ENCODE measurements at regions not wholly inside any gene's neighbourhood (a gene's known extent, or its start where the extent isn't known, plus 50 kb on each side); places are given as distances from the start of the nearest gene placed in this dataset.

DNA sequence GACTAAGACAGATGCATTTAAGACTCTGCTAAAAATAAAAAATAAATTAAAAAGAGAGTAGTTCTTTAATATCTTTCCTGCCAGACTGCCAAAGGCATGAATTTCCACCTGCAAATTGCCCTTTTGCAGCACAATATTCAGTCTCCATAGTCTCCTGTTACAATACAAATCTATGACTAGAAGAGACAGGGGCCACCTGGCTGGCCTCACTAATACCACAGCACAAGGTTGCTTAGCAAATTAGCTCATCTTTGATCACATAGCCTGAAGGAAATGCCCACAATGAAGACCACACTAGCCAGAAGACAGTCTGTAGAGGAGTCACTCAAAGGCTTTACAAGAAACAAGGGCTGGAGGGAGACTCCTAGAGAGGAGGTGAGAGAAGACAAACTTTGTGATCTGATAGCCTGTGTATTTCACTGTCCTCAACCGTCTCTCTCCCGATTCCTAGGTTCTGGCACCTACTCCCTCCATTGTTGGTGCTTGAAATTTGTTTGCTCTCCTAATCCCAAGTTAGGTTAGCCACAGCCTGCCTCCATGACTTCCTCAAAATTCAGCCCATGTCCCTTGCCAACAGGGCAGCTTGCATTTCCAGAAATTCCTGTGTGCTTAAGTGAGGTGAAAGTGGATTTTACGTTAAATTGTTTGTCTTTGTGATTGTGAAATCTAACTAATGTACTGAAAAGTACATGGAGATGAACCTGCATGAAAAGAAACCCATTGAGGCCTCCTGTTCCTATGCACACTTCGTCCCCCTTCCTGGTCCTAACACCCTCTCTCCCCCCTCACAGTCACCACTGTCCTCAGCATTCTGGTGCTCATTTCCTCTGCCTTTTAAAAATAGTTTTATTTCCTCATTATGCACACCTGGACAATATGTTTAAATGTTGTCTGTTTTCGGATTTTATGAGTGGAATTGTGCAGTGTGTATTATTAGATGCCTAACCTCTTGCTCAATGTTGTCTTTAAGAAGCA, 88.7 kb upstream of the PLXNC1 start:
- DNase-seq (ENCODE audit: extremely low read depth, low read depth) = no peak

DNA sequence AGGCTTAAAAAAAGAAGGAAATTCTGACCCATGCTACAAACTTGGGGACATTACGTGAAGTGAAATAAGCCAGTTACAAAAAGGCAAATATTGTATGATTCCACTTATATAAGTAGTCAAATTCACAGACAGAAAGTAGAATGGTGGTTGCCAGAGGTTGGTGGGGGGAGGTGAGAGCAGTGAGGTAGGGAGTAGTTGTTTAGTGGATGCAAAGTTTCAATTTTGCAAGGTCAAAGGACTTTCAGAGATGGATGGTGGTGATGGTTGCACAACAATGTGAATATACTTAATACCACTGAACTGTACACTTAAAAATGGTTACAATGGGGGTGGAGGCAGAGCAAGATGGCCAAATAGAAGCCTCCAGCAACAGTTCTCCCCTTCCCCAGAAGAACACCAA, 86.2 kb upstream of the PLXNC1 start:
- DNase-seq (ENCODE audit: extremely low read depth, low read depth) = no peak

DNA sequence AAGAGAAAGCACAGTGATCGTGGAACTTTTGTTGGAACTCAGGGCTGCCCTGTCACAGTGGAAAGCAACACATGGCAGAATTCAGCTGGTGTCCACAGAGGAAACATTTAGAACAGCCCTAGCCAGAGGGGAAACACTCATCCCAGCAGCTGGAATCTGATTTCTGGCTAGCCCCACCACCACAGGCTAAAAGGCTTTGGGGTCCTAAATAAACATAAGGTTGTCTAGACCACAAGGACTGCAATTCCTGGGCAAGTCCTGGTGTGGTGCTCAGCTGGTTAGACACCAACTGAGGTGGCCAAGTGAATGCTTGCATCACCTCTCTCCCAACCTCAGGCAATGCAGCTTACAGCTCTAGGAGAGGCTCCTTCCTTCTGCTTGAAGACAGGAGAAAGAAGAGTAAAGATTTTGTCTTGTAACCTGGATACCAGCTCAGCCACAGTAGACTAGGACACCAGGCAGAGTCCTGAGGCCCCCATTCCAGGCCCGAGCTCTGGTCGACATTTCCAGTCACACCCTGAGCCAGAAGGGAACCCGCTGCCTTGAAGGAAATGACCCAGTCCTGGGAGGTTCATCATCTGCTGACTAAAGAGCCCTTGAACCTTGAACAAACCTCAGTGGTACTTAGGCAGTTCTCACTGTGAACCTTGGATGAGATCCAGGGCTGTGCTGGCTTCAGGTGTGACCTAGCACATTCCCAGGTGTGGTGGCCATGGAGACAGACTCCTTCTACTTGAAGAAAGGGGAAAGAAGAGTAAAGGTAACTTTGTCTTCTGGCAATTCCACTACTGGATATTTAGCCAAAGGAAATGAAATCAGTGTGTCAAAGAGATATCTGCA, 85.4 kb upstream of the PLXNC1 start:
- no peak for DNase-seq (ENCODE audit: extremely low read depth, low read depth)

DNA sequence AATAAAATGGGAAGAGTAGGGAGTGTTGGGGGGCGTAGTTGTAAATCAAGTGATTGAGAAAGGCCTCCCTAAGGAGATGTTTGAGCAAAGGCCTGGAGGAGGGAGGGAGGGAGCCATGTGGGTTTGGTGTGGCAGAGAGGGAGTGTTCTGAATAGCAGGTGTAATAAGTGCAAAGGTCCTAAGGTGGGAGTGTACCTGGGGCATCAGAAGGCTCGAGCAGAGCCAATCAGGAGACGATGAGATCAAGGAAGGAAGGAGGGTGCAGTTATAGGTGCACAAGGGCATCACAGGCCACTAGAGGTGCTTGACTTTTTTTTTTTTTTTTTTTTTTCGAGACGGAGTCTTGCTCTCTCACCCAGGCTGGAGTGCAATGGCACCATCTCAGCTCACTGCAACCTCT, 77.9 kb upstream of the PLXNC1 start:
- no peak for DNase-seq (ENCODE audit: extremely low read depth, low read depth)

DNA sequence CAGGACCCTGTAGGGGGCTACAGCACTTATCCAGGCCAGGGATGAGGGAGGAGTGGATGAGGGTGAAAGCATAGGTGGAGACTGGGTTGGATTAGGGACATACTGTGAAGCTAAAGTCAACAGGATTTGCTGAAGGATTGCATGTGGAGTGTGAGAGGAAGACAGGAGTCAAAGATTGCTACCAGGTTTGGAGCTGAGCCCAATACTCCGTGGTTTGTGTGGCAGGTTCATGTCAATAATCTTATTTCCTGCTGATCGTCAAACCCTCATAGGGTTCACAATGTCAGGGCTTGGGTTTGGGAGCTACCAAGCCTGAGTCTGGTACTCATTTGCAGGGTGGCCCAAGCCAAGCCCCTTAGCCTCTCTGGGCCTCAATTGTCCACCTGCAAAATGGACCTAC, 77.1 kb upstream of the PLXNC1 start:
- DNase-seq (ENCODE audit: extremely low read depth, low read depth) = no peak

DNA sequence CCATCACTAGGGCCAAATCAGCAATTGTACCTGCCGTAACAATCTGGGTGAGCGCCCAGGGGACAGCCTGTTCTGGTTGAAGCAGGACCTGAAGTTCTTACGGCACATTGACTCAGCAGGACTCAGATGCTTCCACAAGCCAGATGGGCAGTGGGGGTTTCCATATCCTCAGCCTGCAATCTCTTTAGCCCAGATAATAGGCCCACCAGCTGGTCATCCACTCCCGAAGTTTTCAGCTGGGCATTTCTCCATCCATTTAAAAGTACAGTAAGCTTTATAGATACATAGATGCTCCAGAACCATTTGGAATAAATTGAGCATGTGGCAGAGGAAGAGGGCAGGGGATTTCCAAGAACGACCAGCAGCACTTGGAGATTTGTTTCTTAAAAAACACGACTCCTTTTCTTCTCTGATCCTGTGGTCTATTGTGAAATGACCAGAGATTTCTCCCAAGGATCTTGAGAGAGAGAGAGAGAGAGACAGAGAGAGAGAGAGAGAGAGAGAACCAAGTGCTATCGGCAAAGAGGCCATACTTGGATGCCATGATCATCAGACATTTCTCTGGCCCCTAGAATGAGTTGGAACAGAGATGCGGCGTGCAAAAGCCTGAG, 74.8 kb upstream of the PLXNC1 start:
- no peak for DNase-seq (ENCODE audit: extremely low read depth, low read depth)

DNA sequence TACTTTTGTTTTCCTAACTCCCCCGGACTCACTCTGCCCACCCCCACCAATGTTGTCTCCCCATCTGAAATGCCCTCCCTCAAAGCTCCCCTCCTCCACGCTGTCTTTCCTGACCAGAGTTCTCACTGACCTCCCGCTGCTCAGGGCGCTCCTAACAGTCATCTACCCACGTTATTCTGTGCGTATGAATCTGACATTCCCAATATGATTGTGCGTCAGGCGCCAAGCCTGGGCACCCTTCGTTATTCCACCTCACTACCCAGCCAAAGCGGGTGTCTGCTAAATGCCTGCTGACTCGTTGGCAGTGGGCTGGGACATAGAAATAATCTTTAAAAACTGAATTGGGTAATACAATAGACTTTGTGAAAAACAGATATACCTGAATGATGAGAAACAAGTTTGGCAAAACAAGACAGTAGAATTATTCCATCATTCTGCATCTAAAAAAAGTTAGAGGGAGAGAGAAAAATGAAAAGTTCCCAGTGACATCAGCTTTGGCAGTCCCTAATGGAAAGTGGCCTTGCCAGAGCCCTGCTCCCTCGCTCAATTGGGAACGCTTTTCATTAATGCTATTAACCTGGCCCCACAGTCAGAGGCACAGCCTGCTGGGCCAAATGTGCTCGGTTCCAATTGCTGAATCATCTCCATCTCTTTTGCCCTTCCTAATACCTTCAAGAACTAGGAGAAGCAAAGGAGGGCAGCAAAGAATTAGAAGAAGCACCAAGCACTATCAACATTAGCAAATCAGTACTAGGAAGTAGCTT, 74.0 kb upstream of the PLXNC1 start:
- no peak for DNase-seq (ENCODE audit: extremely low read depth, low read depth)

DNA sequence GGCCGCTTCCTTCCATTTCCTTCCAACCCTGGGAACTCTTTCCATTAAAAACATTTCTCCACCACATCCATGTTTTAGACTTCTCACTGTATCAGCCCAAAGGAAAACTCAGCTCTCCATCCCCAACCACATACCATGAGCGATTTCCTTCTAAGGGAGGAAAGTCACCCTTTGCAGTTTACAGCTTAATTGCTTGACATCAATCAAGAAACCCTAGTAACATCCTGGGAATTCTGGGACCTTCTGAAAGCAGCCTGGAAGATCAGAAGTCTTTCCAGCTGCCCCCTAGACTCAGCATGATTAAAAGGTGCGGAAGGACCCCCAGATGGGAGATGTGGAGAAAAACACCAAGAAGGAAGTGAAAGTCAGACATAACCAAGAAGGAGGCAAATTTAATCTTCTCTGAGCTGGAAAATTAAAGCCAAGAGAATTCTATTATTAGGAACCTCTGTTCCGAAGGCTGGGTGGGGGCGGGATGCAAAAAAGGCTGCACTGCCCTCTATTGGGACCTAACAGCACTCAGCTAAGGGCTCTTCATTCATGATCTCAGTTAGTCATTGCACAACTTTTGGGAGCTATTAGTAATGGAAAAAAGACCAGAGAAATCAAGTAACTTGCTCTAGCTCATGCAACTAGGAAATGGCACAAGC, 73.3 kb upstream of the PLXNC1 start:
- peak; percentile 33 for DNase-seq (ENCODE audit: extremely low read depth, low read depth)

DNA sequence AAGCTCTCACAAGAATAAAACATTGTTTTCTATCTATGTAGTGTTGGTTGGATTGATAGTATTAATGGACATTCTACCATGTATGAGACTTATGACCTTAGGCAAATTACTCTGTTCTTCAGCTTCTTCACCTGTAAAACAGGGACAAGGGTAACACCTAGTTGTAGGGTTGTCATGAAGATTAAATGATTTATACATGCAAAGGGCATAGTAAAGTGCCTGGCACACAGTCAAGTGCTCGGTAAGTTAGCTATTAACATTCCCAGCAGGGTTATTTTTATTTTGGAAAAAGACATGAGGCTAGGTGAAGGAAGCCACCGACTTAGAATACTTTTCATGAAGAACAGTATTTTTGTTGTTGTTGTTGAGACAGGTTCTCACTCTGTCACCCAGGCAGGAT, 71.2 kb upstream of the PLXNC1 start:
- DNase-seq (ENCODE audit: extremely low read depth, low read depth) = no peak

DNA sequence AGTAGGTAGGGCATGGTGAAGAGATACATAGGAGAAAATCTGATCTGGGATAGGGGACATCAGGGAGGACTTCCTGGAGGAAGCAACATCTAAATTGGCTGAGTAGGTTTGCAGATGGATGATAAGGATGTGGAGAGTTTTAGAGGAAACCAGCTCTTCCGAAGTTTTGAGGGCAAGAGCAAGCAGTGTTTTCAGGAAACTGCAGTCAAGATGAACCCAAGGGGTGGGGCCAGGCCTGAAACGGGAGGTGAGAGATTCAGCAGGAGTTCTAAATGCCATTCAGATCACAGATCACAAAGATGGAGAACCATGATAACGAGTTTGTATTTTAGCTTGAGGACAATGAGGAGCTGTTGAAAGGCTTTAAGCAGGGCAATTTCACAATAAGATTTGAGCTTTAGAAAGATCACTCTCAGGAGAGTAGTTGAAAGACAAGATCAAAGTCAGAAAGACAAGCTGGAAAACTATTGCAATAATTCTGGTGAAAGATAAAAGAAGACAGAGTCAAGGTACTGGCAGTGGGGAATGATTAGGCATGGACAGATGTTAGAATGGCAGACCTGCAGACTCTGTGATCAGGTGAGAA, 70.1 kb upstream of the PLXNC1 start:
- DNase-seq (ENCODE audit: extremely low read depth, low read depth) = no peak

DNA sequence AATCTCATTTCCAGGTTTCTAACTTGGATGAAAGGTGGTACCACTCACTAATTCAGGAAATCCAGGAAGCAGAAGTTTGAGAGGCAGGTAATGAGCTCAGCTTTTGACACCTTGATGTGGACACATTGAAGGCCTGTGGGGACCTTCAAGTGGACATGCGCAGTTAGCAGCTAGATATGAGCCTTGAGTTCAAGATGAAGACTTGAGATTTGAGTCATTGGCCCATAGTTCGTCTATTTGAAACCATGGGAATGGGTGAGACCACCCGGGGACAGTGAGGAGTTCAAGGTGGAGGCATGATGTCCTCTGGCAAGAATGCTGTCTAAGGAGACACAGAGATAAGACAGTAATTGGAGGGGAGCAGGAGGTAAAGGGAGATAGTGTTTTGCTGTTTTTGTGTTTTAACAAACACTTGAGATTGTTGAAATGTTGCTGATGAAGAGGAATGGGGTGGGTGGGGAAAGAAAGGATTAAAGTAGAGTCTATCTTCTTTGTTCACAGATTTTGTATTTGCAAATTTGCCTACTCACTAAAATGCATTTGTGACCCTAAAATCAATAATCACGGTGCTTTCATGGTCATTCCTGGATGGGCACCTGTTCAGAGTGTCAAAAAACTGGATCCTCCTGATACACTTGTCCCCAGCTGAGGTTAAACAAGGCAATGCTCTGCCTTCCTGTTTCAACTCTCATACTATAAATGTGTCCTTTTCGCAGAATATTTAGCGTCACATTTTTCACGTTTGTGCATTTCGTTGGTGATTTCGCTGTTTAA, 69.5 kb upstream of the PLXNC1 start:
- no peak for DNase-seq (ENCODE audit: extremely low read depth, low read depth)

DNA sequence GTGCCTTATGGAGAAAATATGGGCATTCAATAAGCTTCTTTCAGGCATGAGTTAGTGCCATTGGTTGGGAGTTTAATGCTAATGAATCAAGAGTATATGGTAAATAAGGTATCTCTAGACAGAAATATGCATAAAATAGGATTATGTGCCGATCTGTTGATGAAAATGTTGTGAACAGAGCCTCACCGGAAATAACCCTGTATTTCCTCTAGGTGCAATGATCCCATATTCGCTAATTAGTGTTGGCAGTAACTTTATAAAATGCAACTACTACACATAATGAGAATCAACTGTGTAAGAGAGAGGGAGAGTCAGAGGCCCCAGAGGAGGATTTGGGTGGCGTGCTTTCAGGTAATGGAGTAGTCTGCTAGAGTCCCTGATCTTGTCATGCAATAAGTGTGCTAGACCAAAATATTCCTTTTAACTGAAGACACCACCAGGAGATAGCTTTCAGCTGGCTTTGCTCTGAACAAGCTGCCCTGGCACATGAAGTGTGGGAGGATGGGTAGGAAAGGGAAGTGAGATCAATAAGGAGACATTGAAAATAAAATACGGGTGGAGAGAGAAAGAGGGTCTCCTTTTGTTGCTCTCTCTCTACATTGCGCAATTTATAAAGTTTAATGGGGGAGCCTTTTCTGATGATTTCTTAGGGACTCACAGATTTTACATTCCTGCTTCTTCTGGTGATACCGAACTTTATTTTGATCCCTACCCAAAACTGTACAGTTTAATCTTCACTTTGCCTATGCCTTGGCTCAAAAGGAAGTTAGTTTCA, 68.6 kb upstream of the PLXNC1 start:
- no peak for DNase-seq (ENCODE audit: extremely low read depth, low read depth)

DNA sequence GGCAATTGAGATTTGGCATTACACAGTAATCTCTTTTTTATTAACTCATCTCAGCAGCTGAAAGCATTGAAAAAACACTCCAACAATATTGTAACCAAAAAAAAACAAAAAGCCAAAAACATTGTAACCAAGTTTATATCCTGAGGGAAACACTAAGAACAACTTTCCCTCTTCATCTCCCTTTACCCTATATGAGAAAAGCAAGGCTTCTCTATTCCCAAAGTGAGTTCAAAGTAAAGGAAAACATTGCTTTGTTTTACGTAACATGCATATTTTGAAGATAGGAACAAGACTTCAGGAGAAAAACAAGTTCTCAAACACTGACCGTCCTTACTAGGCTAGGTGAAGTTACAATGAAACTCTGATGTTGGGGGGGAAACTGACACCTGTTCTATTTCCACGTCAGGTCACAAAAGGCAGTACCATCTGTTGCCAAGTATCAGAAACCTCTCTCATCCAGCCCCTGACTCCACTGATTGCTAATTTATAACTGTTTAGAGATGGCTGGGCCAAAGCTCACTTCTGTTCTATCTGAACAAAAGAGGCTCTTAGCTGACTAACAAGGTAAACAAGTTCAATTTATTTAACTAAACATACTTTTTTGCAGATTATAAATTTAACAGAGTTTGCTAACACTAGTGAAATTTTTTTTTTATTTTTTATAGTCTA, 67.9 kb upstream of the PLXNC1 start:
- no peak for DNase-seq (ENCODE audit: extremely low read depth, low read depth)

DNA sequence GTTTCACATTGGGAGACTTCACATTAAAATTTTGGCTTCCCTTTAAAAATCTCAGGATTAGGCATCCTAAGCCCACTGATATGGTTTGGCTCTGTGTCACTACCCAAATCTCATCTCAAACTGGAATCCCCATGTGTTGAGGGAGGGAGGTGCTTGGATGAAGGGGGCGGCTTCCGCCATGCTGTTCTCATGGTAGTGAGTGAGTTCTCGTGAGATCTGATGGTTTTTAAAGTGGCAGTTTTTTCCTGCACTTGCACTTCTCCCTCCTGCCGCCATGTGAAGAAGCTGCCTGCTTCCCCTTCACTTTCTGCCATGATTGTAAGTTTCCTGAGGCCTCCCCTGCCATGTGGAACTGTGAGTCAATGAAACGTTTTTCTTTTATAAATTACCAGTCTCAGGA, 65.7 kb upstream of the PLXNC1 start:
- no peak for DNase-seq (ENCODE audit: extremely low read depth, low read depth)

DNA sequence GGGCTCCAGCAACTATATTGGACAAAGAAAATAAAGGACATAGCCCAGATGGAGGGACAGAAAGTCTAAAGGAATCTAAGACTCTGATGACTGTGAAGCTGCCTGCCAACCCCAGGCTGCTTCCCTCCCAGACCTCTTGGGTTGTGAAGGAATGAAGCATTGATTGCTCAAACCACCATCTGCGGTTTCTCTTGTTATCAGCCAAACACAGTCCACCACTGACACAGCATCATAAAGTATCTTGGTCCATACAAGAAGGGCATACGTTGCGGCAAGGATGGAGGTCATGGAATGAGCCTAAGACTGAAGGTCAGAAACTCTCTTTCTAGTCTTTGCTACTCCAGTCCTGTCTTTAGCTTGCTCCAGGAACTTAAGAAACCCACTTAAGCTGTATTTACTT, 58.5 kb upstream of the PLXNC1 start:
- DNase-seq (ENCODE audit: extremely low read depth, low read depth) = no peak

DNA sequence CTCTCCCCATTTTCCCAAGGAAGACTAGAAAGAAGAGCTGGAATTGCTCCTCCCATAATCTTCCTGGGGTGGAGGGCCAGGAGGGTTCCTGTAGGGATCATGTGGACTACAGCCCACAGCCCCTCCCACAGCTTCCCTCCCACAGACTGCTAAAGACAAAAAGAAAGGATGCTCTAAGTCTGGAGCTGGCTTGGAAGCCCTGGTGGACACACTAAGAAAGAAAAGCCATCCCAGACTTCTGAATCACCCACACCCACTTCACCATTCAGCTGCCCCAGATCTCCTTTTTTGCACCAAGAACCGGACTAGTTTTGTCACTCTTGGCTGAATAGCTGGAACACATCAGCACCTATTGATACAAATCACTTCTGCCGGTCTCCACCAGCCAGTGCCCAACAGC, 56.8 kb upstream of the PLXNC1 start:
- DNase-seq (ENCODE audit: extremely low read depth, low read depth) = no peak

DNA sequence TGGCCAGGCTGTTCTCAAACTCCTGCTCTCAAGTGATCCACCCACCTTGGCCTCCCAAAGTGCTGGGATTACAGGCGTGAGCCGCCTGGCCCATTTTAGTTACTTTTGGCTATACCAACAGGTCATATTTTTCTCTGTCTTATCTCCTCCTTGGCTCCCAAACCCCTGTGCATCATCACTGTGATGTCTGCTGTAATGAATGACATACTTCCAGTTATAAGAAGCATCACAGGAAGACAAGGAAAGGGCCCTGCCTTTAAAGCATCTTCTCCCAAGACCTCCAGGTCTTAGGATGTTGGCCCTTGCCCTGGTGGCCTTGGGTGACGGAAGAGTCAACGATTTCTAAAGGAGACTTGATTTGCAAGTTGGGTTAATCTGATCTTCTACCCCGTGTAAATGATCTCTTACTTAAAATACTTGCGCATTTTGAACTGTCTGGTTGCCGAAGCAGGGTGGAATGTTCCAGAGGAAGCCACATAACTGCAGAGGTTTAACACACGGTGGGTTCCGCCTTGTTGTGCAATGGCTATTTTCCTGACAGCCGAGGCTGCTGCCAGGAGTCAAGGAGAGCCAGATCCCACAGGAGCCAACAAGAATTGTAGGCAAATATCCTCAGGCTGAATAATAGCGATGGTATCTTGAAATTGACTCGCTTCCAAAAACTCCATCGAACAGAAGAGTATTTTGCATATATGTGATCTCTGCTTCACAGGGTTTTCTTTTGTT, 55.7 kb upstream of the PLXNC1 start:
- DNase-seq (ENCODE audit: extremely low read depth, low read depth) = no peak

Measured in NCI-H460 (cell line).